ENCODE measurements at regions not wholly inside any gene's neighbourhood (a gene's known extent, or its start where the extent isn't known, plus 50 kb on each side); places are given as distances from the start of the nearest gene placed in this dataset.

DNA sequence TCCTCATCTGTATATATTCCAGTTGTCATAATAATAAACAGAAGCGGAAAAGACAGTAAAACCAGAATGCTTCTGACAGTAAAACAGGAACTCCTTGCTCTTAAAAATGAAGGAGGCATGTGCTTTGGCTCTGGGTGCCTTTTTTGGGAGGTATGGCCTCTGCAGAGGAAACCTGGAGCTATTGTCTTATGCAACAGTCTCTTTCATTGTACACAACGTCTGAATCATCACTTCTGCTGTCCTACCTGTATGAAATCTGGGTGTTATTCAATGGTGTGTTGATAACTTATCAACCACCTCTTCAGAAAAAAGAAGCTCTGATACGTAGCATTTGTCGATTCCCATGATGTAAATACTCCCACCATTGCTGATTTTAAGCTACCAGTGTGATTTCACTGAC, 64.8 kb downstream of the CDCA7 start:
- H3K4me3 ChIP-seq (ENCODE audit: low read length), result no peak overlapping the region
- no peak for DNase-seq (ENCODE audit: low read depth)
- TF ChIP-seq, protein P1, sequence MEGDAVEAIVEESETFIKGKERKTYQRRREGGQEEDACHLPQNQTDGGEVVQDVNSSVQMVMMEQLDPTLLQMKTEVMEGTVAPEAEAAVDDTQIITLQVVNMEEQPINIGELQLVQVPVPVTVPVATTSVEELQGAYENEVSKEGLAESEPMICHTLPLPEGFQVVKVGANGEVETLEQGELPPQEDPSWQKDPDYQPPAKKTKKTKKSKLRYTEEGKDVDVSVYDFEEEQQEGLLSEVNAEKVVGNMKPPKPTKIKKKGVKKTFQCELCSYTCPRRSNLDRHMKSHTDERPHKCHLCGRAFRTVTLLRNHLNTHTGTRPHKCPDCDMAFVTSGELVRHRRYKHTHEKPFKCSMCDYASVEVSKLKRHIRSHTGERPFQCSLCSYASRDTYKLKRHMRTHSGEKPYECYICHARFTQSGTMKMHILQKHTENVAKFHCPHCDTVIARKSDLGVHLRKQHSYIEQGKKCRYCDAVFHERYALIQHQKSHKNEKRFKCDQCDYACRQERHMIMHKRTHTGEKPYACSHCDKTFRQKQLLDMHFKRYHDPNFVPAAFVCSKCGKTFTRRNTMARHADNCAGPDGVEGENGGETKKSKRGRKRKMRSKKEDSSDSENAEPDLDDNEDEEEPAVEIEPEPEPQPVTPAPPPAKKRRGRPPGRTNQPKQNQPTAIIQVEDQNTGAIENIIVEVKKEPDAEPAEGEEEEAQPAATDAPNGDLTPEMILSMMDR (conservative IDR thresholded peaks at IDR 0.05; ENCODE audit: low read length), result no peak

DNA sequence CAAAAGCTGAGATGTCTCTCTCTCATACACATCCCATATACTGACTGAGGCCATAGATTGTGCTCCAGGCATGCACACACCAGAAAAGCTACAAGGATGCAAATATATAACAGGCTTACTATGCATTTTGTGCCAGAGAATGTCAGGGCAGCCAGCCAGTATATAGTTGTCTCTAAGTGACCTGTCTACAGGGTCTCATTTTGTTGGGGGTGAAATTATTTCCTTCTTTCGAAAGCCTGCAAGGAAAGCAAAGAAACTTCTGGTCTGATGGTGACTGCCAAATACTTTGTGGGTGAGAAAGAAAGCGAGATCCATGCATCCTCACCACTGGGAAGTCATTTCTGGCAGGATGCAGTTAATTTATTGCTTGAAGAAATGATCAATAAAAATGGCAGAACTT, 70.2 kb downstream of the CDCA7 start:
- H3K4me3 ChIP-seq (ENCODE audit: low read length), result no peak overlapping the region
- TF ChIP-seq, protein P1 (conservative IDR thresholded peaks at IDR 0.05; ENCODE audit: low read length), result no peak
- no peak for DNase-seq (ENCODE audit: low read depth)

DNA sequence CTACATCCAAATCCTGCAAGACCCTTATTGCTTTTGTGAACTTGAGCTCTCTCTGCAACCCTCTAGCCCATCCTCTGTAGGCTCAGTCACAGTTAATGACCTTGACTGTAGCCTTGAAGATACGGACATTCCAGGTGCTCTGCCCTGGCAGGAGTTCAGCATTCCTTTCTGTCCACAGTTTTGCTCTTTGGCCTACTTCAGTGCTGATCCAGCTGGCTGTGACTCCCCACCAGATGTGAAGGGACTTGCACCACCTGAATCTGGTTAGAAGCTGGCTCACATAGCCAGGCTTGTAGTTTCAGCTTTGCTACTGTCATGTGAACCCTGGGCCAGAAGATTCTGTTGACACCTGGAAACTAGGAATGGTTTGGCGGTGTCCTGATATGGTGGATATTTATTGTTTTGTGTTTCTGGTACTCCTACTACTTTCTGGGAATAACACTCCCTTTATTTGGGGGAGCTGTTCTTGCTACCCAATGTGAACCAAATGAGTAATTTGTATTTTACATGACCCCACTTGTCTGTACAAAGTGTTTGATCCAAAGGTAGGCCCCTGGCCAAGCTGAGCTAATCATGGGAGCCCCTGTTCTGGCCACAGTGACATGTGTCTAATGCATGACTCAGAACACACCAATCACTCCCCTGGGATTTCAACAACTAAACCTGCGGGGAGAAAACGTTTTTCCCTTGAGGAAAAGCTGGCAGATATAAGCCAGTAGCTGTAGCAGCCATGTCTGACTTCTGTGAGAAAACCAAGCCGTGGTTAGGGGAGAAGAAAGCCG, 73.4 kb downstream of the CDCA7 start:
- TF ChIP-seq, protein P1 (conservative IDR thresholded peaks at IDR 0.05; ENCODE audit: low read length), result no peak
- H3K4me3 ChIP-seq (ENCODE audit: low read length), result no peak overlapping the region
- DNase-seq (ENCODE audit: low read depth), result peak; percentile 71

DNA sequence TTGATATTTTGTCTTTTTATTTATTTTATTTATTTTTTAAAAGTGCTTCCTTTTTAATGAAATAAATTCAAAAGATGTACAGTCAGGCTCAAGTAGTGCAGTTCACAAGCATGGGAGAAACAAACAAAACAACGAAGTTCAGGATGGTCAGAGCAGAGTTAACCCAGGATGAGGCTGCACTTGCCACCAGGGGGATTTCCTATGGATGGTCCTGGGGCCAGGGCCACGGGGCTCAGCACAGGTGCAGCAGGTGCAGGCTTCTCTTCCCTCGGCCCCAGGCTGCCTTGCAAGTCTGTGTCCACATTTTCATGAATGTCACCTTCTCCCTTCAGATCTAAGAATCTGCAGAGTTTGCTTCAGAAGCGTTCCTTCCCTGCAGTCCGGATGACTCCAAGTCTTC, 76.5 kb downstream of the CDCA7 start:
- TF ChIP-seq, protein P1 (conservative IDR thresholded peaks at IDR 0.05; ENCODE audit: low read length), result no peak
- no peak for DNase-seq (ENCODE audit: low read depth)
- no peak overlapping the region for H3K4me3 ChIP-seq (ENCODE audit: low read length)

DNA sequence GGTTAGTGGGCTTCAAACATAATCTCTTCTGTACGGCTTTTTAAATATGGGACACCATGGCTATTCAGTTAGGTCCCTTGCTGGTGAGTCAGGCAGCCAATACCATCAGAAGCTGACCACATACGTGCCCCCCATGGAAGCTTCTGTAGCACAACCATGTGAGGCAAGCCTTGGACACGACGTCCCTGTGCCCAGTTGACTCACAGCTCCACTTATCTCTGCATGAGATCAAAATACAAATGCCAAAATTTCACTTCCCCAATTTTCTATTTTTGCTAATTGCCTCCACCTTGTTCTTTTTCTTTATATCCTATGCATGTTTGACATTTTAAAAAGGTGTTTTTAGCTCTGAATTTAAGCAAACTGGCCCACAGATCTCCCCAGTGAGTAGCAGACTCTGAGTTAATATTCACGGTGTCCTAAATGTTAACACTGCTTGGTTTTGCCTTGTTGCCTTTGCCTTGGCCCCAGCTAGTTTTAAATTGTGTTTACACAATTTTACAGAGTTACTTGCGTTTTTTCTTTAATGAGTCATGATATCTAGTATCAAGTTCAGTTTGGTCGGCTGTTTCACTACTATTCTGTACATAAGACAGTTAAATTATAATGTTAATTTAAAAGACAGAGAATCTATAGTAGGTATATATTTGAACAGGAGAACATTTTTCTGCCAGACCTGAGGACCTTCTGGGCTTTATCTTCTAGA, 77.5 kb downstream of the CDCA7 start:
- no peak overlapping the region for H3K4me3 ChIP-seq (ENCODE audit: low read length)
- no peak for DNase-seq (ENCODE audit: low read depth)

DNA sequence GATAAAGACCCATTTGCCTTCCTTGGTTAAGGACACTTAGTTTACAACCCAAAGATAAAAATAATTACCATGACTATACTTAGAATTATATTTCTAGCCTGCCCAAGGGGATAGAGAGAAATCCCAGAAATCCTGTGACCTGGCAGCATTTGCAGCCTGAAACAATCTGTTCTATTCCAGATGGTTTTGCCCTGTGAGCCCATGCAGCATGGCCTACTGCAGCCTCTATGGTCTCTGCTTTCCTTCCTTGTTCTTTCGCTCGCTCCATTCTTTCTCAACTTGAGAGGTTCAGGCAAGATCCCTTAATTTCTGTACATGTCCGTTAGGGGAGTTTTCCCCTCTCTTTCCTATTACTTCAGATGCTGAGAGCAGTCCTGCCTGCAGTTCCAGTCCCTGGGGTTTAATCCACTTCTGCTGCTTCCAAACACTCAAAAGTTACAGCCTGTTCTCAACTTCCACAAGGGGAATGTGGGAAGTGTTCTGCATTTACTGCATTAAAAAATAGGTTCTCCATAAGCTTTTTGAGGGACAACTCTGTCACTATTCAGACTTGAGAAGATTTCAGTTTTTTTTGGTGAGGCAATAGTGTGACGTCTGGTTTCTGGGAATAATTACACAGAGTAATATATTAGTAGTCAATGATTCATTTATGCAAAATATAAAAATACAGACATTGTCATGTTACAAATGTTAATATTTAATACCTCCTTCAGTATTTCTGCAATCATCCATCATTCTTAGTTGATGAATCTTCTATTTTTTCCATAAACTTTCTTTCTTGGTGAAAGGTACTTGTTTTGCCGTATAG, 80.3 kb downstream of the CDCA7 start:
- TF ChIP-seq, protein P1 (conservative IDR thresholded peaks at IDR 0.05; ENCODE audit: low read length), result no peak
- no peak overlapping the region for H3K4me3 ChIP-seq (ENCODE audit: low read length)
- no peak for DNase-seq (ENCODE audit: low read depth)

More for the DNA sequence above, 77.5 kb downstream of the CDCA7 start:
- TF ChIP-seq, protein P1 (conservative IDR thresholded peaks at IDR 0.05; ENCODE audit: low read length), result no peak
